C4-2B (cell line): ENCODE measurements at regions not wholly inside any gene's neighbourhood (a gene's known extent, or its start where the extent isn't known, plus 50 kb on each side); places are given as distances from the start of the nearest gene placed in this dataset.

Experiments
- CTCF ChIP-seq: fragments of 450-650 bp; conservative IDR thresholded peaks from 2 replicates; pipeline ENCODE4 v1.5.1; 2017; ENCODE audit warnings: mild to moderate bottlenecking
- ZFX ChIP-seq: fragments of 450-650 bp; IDR thresholded peaks from 2 replicates; pipeline ENCODE4 v1.6.1; 2017

GRCh38 chr5:89917112-89917511 is 492.4 kb downstream of the CETN3 start:
- TF ChIP-seq CTCF (no peak), ZFX (no peak)
